Astrocyte (in vitro differentiated cells and primary cell): ENCODE measurements at regions not wholly inside any gene's neighbourhood (a gene's known extent, or its start where the extent isn't known, plus 50 kb on each side); places are given as distances from the start of the nearest gene placed in this dataset.

Experiments
- DNase-seq: peaks from one replicate; pipeline ENCODE4 v3.0.0-alpha.2; 2010; ENCODE audit warnings: low read depth
- FAIRE-seq: peaks from 2 replicates; lab custom pipeline; 2011; peaks lifted over from hg19 to GRCh38; lab: Jason Lieb, UNC
- H2AFZ ChIP-seq: 2 replicates; pipeline ENCODE4 v1.6.0; 2012; ENCODE audit warnings: low read depth, low read length, inconsistent platforms
- H3K27ac ChIP-seq: 2 replicates; pipeline ENCODE4 v1.5.1; 2011; ENCODE audit warnings: low read depth, low read length, inconsistent platforms
- H3K27me3 ChIP-seq: 2 replicates; pipeline ENCODE4 v1.6.0; 2011; ENCODE audit warnings: low read length, inconsistent platforms; ENCODE audit not compliant: insufficient read depth
- H3K36me3 ChIP-seq: 2 replicates; pipeline ENCODE4 v1.5.1; 2011; ENCODE audit warnings: low read length, inconsistent platforms; ENCODE audit not compliant: insufficient read depth
- H3K4me1 ChIP-seq: 2 replicates; pipeline ENCODE4 v1.5.1; 2011; ENCODE audit warnings: low read length, inconsistent platforms; ENCODE audit not compliant: insufficient read depth
- H3K4me2 ChIP-seq: 2 replicates; pipeline ENCODE4 v1.6.0; 2012; ENCODE audit warnings: low read length, inconsistent platforms
- H3K4me3 ChIP-seq: 2 replicates; pipeline ENCODE4 v1.5.1; 2011; ENCODE audit warnings: low read depth, mild to moderate bottlenecking, low read length, inconsistent platforms; ENCODE audit not compliant: insufficient read depth
- H3K79me2 ChIP-seq: 2 replicates; pipeline ENCODE4 v1.6.0; 2012; ENCODE audit warnings: mild to moderate bottlenecking, low read length, inconsistent platforms; ENCODE audit not compliant: insufficient read depth
- H3K9ac ChIP-seq: 2 replicates; pipeline ENCODE4 v1.6.0; 2012; ENCODE audit warnings: mild to moderate bottlenecking, low read length, inconsistent platforms
- H3K9me3 ChIP-seq: 2 replicates; pipeline ENCODE4 v1.5.1; 2012; ENCODE audit warnings: low read depth, mild to moderate bottlenecking, low read length, inconsistent platforms; ENCODE audit not compliant: insufficient read depth
- H4K20me1 ChIP-seq: 2 replicates; pipeline ENCODE4 v1.6.0; 2012; ENCODE audit warnings: low read length, inconsistent platforms; ENCODE audit not compliant: insufficient read depth
- H3K27ac Mint-ChIP-seq: one replicate; pipeline ENCODE4 v1.8.0; 2021; ENCODE audit warnings: mild to moderate bottlenecking, mixed read lengths; ENCODE audit not compliant: unreplicated experiment
- H3K27me3 Mint-ChIP-seq: one replicate; pipeline ENCODE4 v1.8.0; 2021; ENCODE audit warnings: low read depth, mixed read lengths; ENCODE audit not compliant: unreplicated experiment
- H3K36me3 Mint-ChIP-seq: one replicate; pipeline ENCODE4 v1.8.0; 2021; ENCODE audit warnings: low read depth, mixed read lengths; ENCODE audit not compliant: unreplicated experiment
- H3K4me1 Mint-ChIP-seq: one replicate; pipeline ENCODE4 v1.8.0; 2021; ENCODE audit warnings: low read depth, mixed read lengths; ENCODE audit not compliant: unreplicated experiment
- H3K4me3 Mint-ChIP-seq: one replicate; pipeline ENCODE4 v1.8.0; 2021; ENCODE audit warnings: mild to moderate bottlenecking, moderate library complexity, mixed read lengths; ENCODE audit not compliant: unreplicated experiment
- H3K9me3 Mint-ChIP-seq: one replicate; pipeline ENCODE4 v1.8.0; 2021; ENCODE audit warnings: mild to moderate bottlenecking, mixed read lengths; ENCODE audit not compliant: unreplicated experiment
- EZH2 ChIP-seq: IDR thresholded peaks from 2 replicates; pipeline ENCODE4 v1.6.1; 2012; ENCODE audit warnings: mild to moderate bottlenecking, low read length, inconsistent platforms; ENCODE audit not compliant: insufficient read depth
- TF ChIP-seq, protein P1 (sequence below): IDR thresholded peaks from 2 replicates; pipeline ENCODE4 v1.5.1; 2011; ENCODE audit warnings: low read depth, mild to moderate bottlenecking, inconsistent platforms, low read length, moderate library complexity; ENCODE audit not compliant: insufficient read depth

DNA sequence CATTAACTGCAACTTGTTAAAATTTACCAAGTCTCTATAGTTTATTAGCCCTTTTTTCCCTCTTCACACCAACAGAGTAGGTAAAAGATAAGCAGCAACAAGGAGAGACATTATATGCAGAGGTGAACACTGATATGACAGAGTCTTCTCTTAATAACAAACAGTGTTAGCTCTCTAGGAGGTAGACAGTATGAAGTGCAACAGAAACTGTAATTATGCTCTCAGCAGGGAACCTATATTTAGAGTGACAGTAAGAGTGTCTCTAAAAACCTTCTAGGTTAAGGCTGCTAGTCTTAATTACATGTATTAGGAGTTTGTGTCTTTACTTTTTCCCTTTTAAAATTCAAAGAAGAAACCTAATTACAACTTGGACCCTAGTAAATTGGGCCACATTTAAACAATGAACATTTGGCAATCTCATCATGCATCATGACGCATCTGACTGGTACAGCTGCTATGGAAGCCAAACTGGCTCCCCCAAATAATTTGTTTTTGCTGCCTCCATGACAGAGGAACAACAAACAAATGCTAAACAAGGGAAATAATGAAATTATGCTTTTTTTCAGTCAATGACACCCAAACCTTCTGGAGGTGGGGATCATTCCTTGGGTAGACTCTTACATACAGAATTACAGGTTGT lies 69.9 kb upstream of the MMADHC start:
- FAIRE-seq, result no peak
- Histone ChIP-seq H3K27ac (no peak overlapping the region), H3K79me2 (no peaks in the 10 kb centered on the region), H3K36me3 (no peaks in the 10 kb centered on the region), H3K4me2 (no peak overlapping the region), H4K20me1 (no peaks in the 10 kb centered on the region), H3K27me3 (no peaks in the 10 kb centered on the region), H2AFZ (no peak overlapping the region), H3K9me3 (no peaks in the 10 kb centered on the region), H3K9ac (no peak overlapping the region), H3K4me1 (peaks cover 10% of the 10 kb centered on the region), H3K4me3 (no peak overlapping the region)
- H3K27ac Mint-ChIP-seq, result no peak overlapping the region
- no peaks in the 10 kb centered on the region for H3K9me3 Mint-ChIP-seq
- no peak for DNase-seq
- no peaks in the 10 kb centered on the region for H3K27me3 Mint-ChIP-seq
- H3K36me3 Mint-ChIP-seq, result no peaks in the 10 kb centered on the region
- H3K4me3 Mint-ChIP-seq, result no peak overlapping the region
- TF ChIP-seq, protein P1, sequence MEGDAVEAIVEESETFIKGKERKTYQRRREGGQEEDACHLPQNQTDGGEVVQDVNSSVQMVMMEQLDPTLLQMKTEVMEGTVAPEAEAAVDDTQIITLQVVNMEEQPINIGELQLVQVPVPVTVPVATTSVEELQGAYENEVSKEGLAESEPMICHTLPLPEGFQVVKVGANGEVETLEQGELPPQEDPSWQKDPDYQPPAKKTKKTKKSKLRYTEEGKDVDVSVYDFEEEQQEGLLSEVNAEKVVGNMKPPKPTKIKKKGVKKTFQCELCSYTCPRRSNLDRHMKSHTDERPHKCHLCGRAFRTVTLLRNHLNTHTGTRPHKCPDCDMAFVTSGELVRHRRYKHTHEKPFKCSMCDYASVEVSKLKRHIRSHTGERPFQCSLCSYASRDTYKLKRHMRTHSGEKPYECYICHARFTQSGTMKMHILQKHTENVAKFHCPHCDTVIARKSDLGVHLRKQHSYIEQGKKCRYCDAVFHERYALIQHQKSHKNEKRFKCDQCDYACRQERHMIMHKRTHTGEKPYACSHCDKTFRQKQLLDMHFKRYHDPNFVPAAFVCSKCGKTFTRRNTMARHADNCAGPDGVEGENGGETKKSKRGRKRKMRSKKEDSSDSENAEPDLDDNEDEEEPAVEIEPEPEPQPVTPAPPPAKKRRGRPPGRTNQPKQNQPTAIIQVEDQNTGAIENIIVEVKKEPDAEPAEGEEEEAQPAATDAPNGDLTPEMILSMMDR, result no peak
- TF ChIP-seq EZH2, result no peak
- peaks cover 24% of the 10 kb centered on the region for H3K4me1 Mint-ChIP-seq

DNA sequence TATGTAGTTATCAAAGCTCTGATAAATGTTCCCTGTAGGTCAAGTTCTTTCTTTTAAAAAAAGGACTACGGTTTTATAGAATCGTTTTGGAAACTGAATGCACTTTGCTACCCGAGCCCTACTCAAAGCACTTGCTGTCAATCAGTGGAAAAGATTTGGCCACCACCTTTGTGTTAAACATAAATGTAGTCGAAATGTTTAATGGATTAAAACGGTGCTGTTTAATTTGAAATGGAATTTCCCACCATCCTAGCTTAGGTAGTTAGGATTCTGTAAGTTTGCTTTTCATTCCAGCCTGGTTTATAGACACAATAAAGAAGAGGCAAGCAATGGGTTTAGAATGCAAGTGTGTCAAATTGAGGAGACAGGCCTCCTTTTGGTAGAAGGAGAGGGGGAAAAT lies 69.4 kb upstream of the MMADHC start:
- H3K27me3 ChIP-seq, result no peaks in the 10 kb centered on the region
- DNase-seq (no peak), FAIRE-seq (no peak)
- H3K4me1 ChIP-seq, result peaks cover 7% of the 10 kb centered on the region
- H2AFZ ChIP-seq, result no peak overlapping the region
- no peak overlapping the region for H3K4me3 ChIP-seq
- H3K36me3 Mint-ChIP-seq, result no peaks in the 10 kb centered on the region
- no peaks in the 10 kb centered on the region for H3K79me2 ChIP-seq
- H3K4me2 ChIP-seq, result no peak overlapping the region
- H3K4me3 Mint-ChIP-seq, result no peak overlapping the region
- H3K9me3 ChIP-seq, result no peaks in the 10 kb centered on the region
- TF ChIP-seq, protein P1, result no peak
- TF ChIP-seq EZH2, result no peak
- H3K27ac Mint-ChIP-seq, result no peak overlapping the region
- H3K27ac ChIP-seq, result no peak overlapping the region
- H4K20me1 ChIP-seq, result no peaks in the 10 kb centered on the region
- peaks cover 25% of the 10 kb centered on the region for H3K4me1 Mint-ChIP-seq
- H3K27me3 Mint-ChIP-seq, result no peaks in the 10 kb centered on the region
- no peaks in the 10 kb centered on the region for H3K36me3 ChIP-seq
- H3K9ac ChIP-seq, result no peak overlapping the region
- no peaks in the 10 kb centered on the region for H3K9me3 Mint-ChIP-seq

DNA sequence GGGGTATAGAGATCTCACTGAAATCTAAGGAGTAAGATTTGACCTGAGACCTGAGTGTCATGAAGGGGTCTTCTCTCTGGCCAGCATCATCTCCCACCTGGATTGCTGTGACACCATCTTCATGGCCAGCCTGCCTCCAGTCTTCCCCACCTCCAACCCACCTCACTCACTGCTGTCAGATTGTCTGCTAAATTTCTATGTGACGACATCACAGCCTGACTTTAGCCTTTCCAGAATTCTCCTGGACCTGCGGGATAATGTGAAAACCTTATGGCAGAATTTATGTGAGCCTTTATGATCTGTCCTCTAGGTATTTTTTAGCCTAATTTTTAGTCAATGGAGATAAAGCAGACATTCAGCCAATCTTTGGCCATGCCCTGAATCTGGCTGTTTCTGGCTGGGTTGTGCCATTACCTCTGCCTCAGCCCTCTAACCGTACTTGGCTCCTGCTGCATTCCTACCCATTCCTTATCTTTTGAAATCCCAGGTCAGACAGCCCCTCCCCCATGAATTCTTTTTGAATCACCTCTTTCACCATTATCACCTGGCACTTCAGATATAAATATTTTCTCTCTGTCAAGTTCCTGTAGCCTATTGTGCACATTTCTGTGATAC lies 66.4 kb upstream of the MMADHC start:
- Mint-ChIP-seq H3K9me3 (no peaks in the 10 kb centered on the region), H3K27ac (peak overlapping the region; percentile 34)
- no peak for DNase-seq

More for the DNA sequence above, 66.4 kb upstream of the MMADHC start:
- no peaks in the 10 kb centered on the region for H3K27me3 Mint-ChIP-seq
- H3K4me1 ChIP-seq, result peaks cover 3% of the 10 kb centered on the region
- H2AFZ ChIP-seq, result no peak overlapping the region
- H3K36me3 ChIP-seq, result no peaks in the 10 kb centered on the region
- H3K9me3 ChIP-seq, result no peaks in the 10 kb centered on the region
- H3K27me3 ChIP-seq, result no peaks in the 10 kb centered on the region
- no peak overlapping the region for H3K27ac ChIP-seq
- no peak overlapping the region for H3K4me3 ChIP-seq
- no peaks in the 10 kb centered on the region for H3K79me2 ChIP-seq
- H4K20me1 ChIP-seq, result no peaks in the 10 kb centered on the region
- peaks cover 33% of the 10 kb centered on the region for H3K4me1 Mint-ChIP-seq
- TF ChIP-seq, protein P1, result no peak
- TF ChIP-seq EZH2, result no peak
- no peak overlapping the region for H3K4me3 Mint-ChIP-seq
- no peaks in the 10 kb centered on the region for H3K36me3 Mint-ChIP-seq
- no peak for FAIRE-seq
- no peak overlapping the region for H3K4me2 ChIP-seq
- H3K9ac ChIP-seq, result no peak overlapping the region
